Neuronal stem cell (in vitro differentiated cells): ENCODE measurements at regions not wholly inside any gene's neighbourhood (a gene's known extent, or its start where the extent isn't known, plus 50 kb on each side); places are given as distances from the start of the nearest gene placed in this dataset.

ENCODE experiments used
- DNase-seq: peaks from one replicate; pipeline ENCODE4 v3.0.0-alpha.2; 2013; ENCODE audit warnings: low spot score
- H2AFZ ChIP-seq: one replicate; pipeline ENCODE4 v1.6.1; 2013; ENCODE audit warnings: mild to moderate bottlenecking, low read length, inconsistent platforms
- H2AK5ac ChIP-seq: 2 replicates; pipeline ENCODE4 v1.6.1; 2013; ENCODE audit warnings: low read depth, mild to moderate bottlenecking, inconsistent platforms, low read length, moderate library complexity, mixed read lengths
- H2BK120ac ChIP-seq: 2 replicates; pipeline ENCODE4 v1.6.1; 2013; ENCODE audit warnings: low read depth, mild to moderate bottlenecking, inconsistent platforms, low read length, moderate library complexity, mixed read lengths
- H2BK12ac ChIP-seq: one replicate; pipeline ENCODE4 v1.6.1; 2013; ENCODE audit warnings: low read length, inconsistent platforms
- H2BK15ac ChIP-seq: 2 replicates; pipeline ENCODE4 v1.6.1; 2013; ENCODE audit warnings: mild to moderate bottlenecking, low read length, inconsistent platforms, mixed read lengths
- H2BK5ac ChIP-seq: one replicate; pipeline ENCODE4 v1.6.1; 2013; ENCODE audit warnings: inconsistent platforms, mild to moderate bottlenecking, low read length, moderate library complexity
- H3K14ac ChIP-seq: one replicate; pipeline ENCODE4 v1.6.1; 2013; ENCODE audit warnings: low read length, inconsistent platforms
- H3K18ac ChIP-seq: 2 replicates; pipeline ENCODE4 v1.6.1; 2013; ENCODE audit warnings: low read length, inconsistent platforms
- H3K23ac ChIP-seq: 2 replicates; pipeline ENCODE4 v1.6.1; 2013; ENCODE audit warnings: low read depth, mild to moderate bottlenecking, mixed read lengths, low read length, inconsistent platforms; ENCODE audit not compliant: poor library complexity
- H3K27ac ChIP-seq: replicated peaks from 3 replicates; pipeline ENCODE4 v1.5.1; 2013; ENCODE audit warnings: low read length, inconsistent platforms
- H3K27me3 ChIP-seq, 3 experiments: 2 replicates each; pipeline ENCODE4 v1.6.1; 2013; ENCODE audit warnings: low read length in 3 of 3, mild to moderate bottlenecking in 2 of 3, inconsistent platforms in 1 of 3, low read depth in 1 of 3, mixed read lengths in 1 of 3, moderate library complexity in 1 of 3; ENCODE audit not compliant: control insufficient read depth in 3 of 3, insufficient read depth in 3 of 3
- H3K36me3 ChIP-seq, 2 donors: replicated peaks in 1 of 2; 2 replicates each; pipeline ENCODE4 v1.6.1; 2013; ENCODE audit warnings: low read length in 2 of 2; ENCODE audit not compliant: control insufficient read depth in 2 of 2, insufficient read depth in 2 of 2
- H3K4ac ChIP-seq: 2 replicates; pipeline ENCODE4 v1.6.1; 2013; ENCODE audit warnings: inconsistent platforms, mild to moderate bottlenecking, low read length, moderate library complexity
- H3K4me1 ChIP-seq, 2 donors: 1 replicate in 1 of 2; 2 replicates in 1 of 2; pipeline ENCODE4 v1.6.1; 2013; ENCODE audit warnings: low read length in 2 of 2, low read depth in 1 of 2; ENCODE audit not compliant: control insufficient read depth in 2 of 2, insufficient read depth in 1 of 2
- H3K4me2 ChIP-seq: one replicate; pipeline ENCODE4 v1.6.1; 2013; ENCODE audit warnings: mild to moderate bottlenecking, low read length, inconsistent platforms; ENCODE audit not compliant: insufficient read depth, poor library complexity, severe bottlenecking
- H3K4me3 ChIP-seq, 2 donors: 2 replicates each; pipeline ENCODE4 v1.5.1; 2013; ENCODE audit warnings: low read length in 2 of 2, mild to moderate bottlenecking in 2 of 2, inconsistent platforms in 1 of 2, moderate library complexity in 1 of 2
- H3K79me1 ChIP-seq: one replicate; pipeline ENCODE4 v1.6.1; 2013; ENCODE audit warnings: low read depth, mild to moderate bottlenecking, inconsistent platforms, low read length, moderate library complexity
- H3K9ac ChIP-seq: one replicate; pipeline ENCODE4 v1.6.1; 2013; ENCODE audit warnings: mild to moderate bottlenecking, low read depth, low read length, inconsistent platforms; ENCODE audit not compliant: poor library complexity
- H3K9me3 ChIP-seq, 2 donors: replicated peaks in 1 of 2; 2 replicates each; pipeline versions ENCODE3 to v1.6.1; 2013; ENCODE audit warnings: low read length in 2 of 2, mild to moderate bottlenecking in 2 of 2, inconsistent platforms in 1 of 2, low read depth in 1 of 2, mixed read lengths in 1 of 2, moderate library complexity in 1 of 2; ENCODE audit not compliant: control insufficient read depth in 2 of 2, insufficient read depth in 1 of 2
- H4K8ac ChIP-seq: one replicate; pipeline ENCODE4 v1.6.1; 2013; ENCODE audit warnings: low read depth, mild to moderate bottlenecking, inconsistent platforms, low read length, moderate library complexity
- H4K91ac ChIP-seq: one replicate; pipeline ENCODE4 v1.6.1; 2013; ENCODE audit warnings: low read length, low read depth, mild to moderate bottlenecking, inconsistent platforms; ENCODE audit not compliant: poor library complexity
- WGBS, 2 donors: extraction: QIAGEN DNeasy Blood & Tissue Kit; methylation state at CpG; one replicate each; pipeline ENCODE4 v1.1.7; 2013; ENCODE audit warnings: missing lambda C conversion rate in 2 of 2, mixed read lengths in 1 of 2; ENCODE audit not compliant: insufficient read length in 2 of 2, insufficient replicate concordance in 1 of 2; ENCODE audit errors: extremely low coverage in 2 of 2; 5-methylcytosine and 5-hydroxymethylcytosine counted together

DNA sequence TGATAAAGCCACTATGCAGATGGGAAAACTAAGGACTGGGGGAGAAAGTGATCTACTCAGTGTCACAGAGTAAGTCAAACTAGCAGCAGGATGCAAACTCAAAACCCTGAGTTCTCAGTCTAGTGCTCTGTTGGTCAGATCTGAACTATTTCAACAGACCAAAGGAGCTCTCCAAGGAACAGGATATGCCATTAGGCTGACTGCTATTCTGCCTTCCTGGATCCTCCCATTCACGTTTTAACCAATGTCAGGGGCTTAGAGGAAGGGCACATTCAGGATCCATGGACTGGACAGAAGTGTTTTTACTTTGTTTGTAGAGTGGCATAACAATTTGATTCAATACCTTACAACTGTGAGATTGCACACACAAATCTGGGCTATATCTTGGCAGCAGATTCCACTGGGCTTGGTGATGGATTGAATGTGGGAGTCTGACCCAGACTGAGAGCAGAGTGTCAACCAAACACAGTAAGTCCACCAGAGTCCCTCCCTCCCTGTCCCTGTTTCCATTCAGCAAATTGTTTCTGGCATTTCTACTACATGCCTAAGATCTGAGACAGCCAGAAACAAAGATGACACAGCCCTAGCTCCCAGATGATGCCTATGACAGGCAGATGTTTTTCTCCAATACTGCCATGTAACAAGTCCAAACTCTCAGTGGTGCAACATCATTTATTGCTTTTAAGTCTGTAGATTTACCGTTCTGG lies 337.8 kb upstream of the CDH5 start:
- no peak overlapping the region for H3K27ac ChIP-seq
- H3K4me2 ChIP-seq, result no peak overlapping the region
- WGBS, 2 donors, result no CpG with 5 or more reads among the region's 2 CpGs

GRCh38 chr16:66026787-66027330 lies 339.6 kb upstream of the CDH5 start:
- Histone ChIP-seq H2AFZ (no peak overlapping the region), H2BK120ac (no peak overlapping the region), H3K9me3 (peaks cover 0 to 4% of the 10 kb centered on the region in 2 donors), H3K9ac (no peak overlapping the region), H3K4me2 (no peak overlapping the region), H3K4ac (no peak overlapping the region), H2AK5ac (no peak overlapping the region), H3K27me3 (no peaks in the 10 kb centered on the region), H4K91ac (no peak overlapping the region), H2BK12ac (no peak overlapping the region), H4K8ac (no peak overlapping the region), H2BK5ac (no peak overlapping the region), H2BK15ac (no peak overlapping the region), H3K4me1 (no peaks in the 10 kb centered on the region), H3K14ac (no peak overlapping the region), H3K27ac (no peak overlapping the region), H3K23ac (no peak overlapping the region), H3K79me1 (no peaks in the 10 kb centered on the region), H3K4me3 (no peak overlapping the region), H3K36me3 (no peaks in the 10 kb centered on the region), H3K18ac (no peak overlapping the region)
- no CpG with 5 or more reads among the region's 2 CpGs for WGBS, 2 donors
- no peak for DNase-seq

More for the DNA sequence above, 337.8 kb upstream of the CDH5 start:
- no peak for DNase-seq
- Histone ChIP-seq H3K18ac (no peak overlapping the region), H3K4me1 (no peaks in the 10 kb centered on the region), H2BK12ac (no peak overlapping the region), H3K4me3 (no peak overlapping the region), H3K27me3 (no peaks in the 10 kb centered on the region), H3K79me1 (no peaks in the 10 kb centered on the region), H3K9me3 (peaks cover 0 to 4% of the 10 kb centered on the region in 2 donors), H3K23ac (no peak overlapping the region), H3K14ac (no peak overlapping the region), H4K91ac (no peak overlapping the region), H2BK5ac (no peak overlapping the region), H4K8ac (no peak overlapping the region), H2AFZ (no peak overlapping the region), H2BK120ac (no peak overlapping the region), H3K36me3 (no peaks in the 10 kb centered on the region), H3K9ac (no peak overlapping the region), H2AK5ac (no peak overlapping the region), H2BK15ac (no peak overlapping the region), H3K4ac (no peak overlapping the region)

- H2BK120ac ChIP-seq, result no peak overlapping the region
- no peak overlapping the region for H3K14ac ChIP-seq
- no peak overlapping the region for H3K23ac ChIP-seq
- H3K79me1 ChIP-seq, result no peaks in the 10 kb centered on the region
- no peak overlapping the region for H3K18ac ChIP-seq
- no peak for DNase-seq
- no peak overlapping the region for H3K4me2 ChIP-seq
- H3K4ac ChIP-seq, result no peak overlapping the region
- H3K9ac ChIP-seq, result no peak overlapping the region
- no peak overlapping the region for H2AFZ ChIP-seq
- H3K9me3 ChIP-seq, result peaks cover 0 to 4% of the 10 kb centered on the region in 2 donors
- H3K4me3 ChIP-seq, result no peak overlapping the region
- H4K91ac ChIP-seq, result no peak overlapping the region
- H2BK5ac ChIP-seq, result no peak overlapping the region
- H2AK5ac ChIP-seq, result no peak overlapping the region
- H3K27ac ChIP-seq, result no peak overlapping the region
- no peaks in the 10 kb centered on the region for H3K4me1 ChIP-seq
- WGBS, 2 donors, result no CpG with 5 or more reads among the region's 5 CpGs
- H2BK15ac ChIP-seq, result no peak overlapping the region
- H2BK12ac ChIP-seq, result no peak overlapping the region
- no peaks in the 10 kb centered on the region for H3K27me3 ChIP-seq
- no peak overlapping the region for H4K8ac ChIP-seq
- H3K36me3 ChIP-seq, result no peaks in the 10 kb centered on the region
Observed at GRCh38 chr16:66026211-66026610, 340.3 kb upstream of the CDH5 start.

- Histone ChIP-seq H3K14ac (no peak overlapping the region), H2BK120ac (no peak overlapping the region), H2BK15ac (no peak overlapping the region), H3K18ac (no peak overlapping the region), H3K36me3 (no peaks in the 10 kb centered on the region), H3K27ac (no peak overlapping the region), H2AFZ (no peak overlapping the region), H3K4me3 (no peak overlapping the region), H4K91ac (no peak overlapping the region), H2BK12ac (no peak overlapping the region), H3K27me3 (no peaks in the 10 kb centered on the region), H3K9me3 (peaks cover 0 to 4% of the 10 kb centered on the region in 2 donors), H4K8ac (no peak overlapping the region), H3K4me1 (no peaks in the 10 kb centered on the region), H3K4ac (no peak overlapping the region), H3K4me2 (no peak overlapping the region), H3K79me1 (no peaks in the 10 kb centered on the region), H3K23ac (no peak overlapping the region), H2AK5ac (no peak overlapping the region), H2BK5ac (no peak overlapping the region), H3K9ac (no peak overlapping the region)
- WGBS, 2 donors, result no CpG with 5 or more reads among the region's 1 CpG
- DNase-seq, result no peak
Observed at GRCh38 chr16:66025751-66026150, 340.7 kb upstream of the CDH5 start.
